ENCODE measurements at regions not wholly inside any gene's neighbourhood (a gene's known extent, or its start where the extent isn't known, plus 50 kb on each side); places are given as distances from the start of the nearest gene placed in this dataset.

- Histone ChIP-seq H3K27ac (ENCODE audit: low read depth in 2 of 2, low read length in 2 of 2) (no peak overlapping the region), H3K9ac (ENCODE audit: low read length in 3 of 3) (no peak overlapping the region), H3K36me3 (ENCODE audit: control insufficient read depth in 2 of 3, insufficient read depth in 3 of 3, low read length in 3 of 3) (no peaks in the 10 kb centered on the region), H3K4me1 (ENCODE audit: control insufficient read depth in 2 of 3, insufficient read depth in 2 of 3, low read depth in 1 of 3, low read length in 3 of 3) (no peaks in the 10 kb centered on the region), H3K27me3 (ENCODE audit: control insufficient read depth, insufficient read depth, low read length) (no peaks in the 10 kb centered on the region), H3K4me3 (ENCODE audit: low read length in 3 of 3) (no peak overlapping the region), H3K9me3 (ENCODE audit: control insufficient read depth in 2 of 3, insufficient read depth in 1 of 3, low read length in 3 of 3) (no peaks in the 10 kb centered on the region)
- DNase-seq (no peak), FAIRE-seq (no peak)
- TF ChIP-seq, protein P1, sequence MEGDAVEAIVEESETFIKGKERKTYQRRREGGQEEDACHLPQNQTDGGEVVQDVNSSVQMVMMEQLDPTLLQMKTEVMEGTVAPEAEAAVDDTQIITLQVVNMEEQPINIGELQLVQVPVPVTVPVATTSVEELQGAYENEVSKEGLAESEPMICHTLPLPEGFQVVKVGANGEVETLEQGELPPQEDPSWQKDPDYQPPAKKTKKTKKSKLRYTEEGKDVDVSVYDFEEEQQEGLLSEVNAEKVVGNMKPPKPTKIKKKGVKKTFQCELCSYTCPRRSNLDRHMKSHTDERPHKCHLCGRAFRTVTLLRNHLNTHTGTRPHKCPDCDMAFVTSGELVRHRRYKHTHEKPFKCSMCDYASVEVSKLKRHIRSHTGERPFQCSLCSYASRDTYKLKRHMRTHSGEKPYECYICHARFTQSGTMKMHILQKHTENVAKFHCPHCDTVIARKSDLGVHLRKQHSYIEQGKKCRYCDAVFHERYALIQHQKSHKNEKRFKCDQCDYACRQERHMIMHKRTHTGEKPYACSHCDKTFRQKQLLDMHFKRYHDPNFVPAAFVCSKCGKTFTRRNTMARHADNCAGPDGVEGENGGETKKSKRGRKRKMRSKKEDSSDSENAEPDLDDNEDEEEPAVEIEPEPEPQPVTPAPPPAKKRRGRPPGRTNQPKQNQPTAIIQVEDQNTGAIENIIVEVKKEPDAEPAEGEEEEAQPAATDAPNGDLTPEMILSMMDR (IDR thresholded peaks at IDR 0.05; ENCODE audit: borderline replicate concordance, extremely low read depth, insufficient read depth) = no peak
- intact Hi-C loops (cut with DNase I) = no loop called here
These were observed 2017.2 kb upstream of the TENM3 start for GRCh38 chr4:180225977-180226376.

DNA sequence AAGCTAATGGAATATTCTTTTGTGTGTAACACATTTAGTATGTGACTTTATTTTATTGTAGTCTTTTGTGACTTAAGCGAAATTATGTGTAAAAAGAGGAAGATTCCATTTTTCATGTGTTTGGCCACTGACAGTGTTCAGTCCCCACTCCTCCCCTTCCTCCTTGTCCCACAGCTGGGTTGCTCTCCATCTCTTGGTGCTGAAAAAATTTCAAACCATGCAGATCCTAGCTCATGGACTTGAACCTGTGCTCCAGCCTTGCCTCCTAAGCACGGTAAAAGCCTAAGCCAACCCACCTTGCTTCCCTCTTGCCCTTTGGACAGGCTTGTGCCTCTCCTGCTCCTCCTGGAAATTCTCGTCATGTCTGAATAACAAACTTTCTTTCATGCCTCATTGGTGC, 2008.5 kb upstream of the TENM3 start:
- DNase-seq (peak in 2 of 5 donors; percentile 24 to 41), FAIRE-seq (no peak)
- Histone ChIP-seq H3K4me3 (ENCODE audit: low read length in 3 of 3) (no peak overlapping the region), H3K4me1 (ENCODE audit: control insufficient read depth in 2 of 3, insufficient read depth in 2 of 3, low read depth in 1 of 3, low read length in 3 of 3) (no peaks in the 10 kb centered on the region), H3K9ac (ENCODE audit: low read length in 3 of 3) (no peak overlapping the region), H3K9me3 (ENCODE audit: control insufficient read depth in 2 of 3, insufficient read depth in 1 of 3, low read length in 3 of 3) (no peaks in the 10 kb centered on the region), H3K27ac (ENCODE audit: low read depth in 2 of 2, low read length in 2 of 2) (no peak overlapping the region), H3K36me3 (ENCODE audit: control insufficient read depth in 2 of 3, insufficient read depth in 3 of 3, low read length in 3 of 3) (no peaks in the 10 kb centered on the region), H3K27me3 (ENCODE audit: control insufficient read depth, insufficient read depth, low read length) (no peaks in the 10 kb centered on the region)
- TF ChIP-seq, protein P1 (IDR thresholded peaks at IDR 0.05; ENCODE audit: borderline replicate concordance, extremely low read depth, insufficient read depth) = no peak
- intact Hi-C loops (cut with DNase I) = no loop called here

- Histone ChIP-seq H3K4me1 (ENCODE audit: control insufficient read depth in 2 of 3, insufficient read depth in 2 of 3, low read depth in 1 of 3, low read length in 3 of 3) (no peaks in the 10 kb centered on the region), H3K27ac (ENCODE audit: low read depth in 2 of 2, low read length in 2 of 2) (no peak overlapping the region), H3K36me3 (ENCODE audit: control insufficient read depth in 2 of 3, insufficient read depth in 3 of 3, low read length in 3 of 3) (no peaks in the 10 kb centered on the region), H3K9ac (ENCODE audit: low read length in 3 of 3) (no peak overlapping the region), H3K4me3 (ENCODE audit: low read length in 3 of 3) (no peak overlapping the region), H3K9me3 (ENCODE audit: control insufficient read depth in 2 of 3, insufficient read depth in 1 of 3, low read length in 3 of 3) (no peaks in the 10 kb centered on the region), H3K27me3 (ENCODE audit: control insufficient read depth, insufficient read depth, low read length) (no peaks in the 10 kb centered on the region)
- intact Hi-C loops (cut with DNase I) = no loop called here
- FAIRE-seq (no peak), DNase-seq (no peak)
- TF ChIP-seq, protein P1 (IDR thresholded peaks at IDR 0.05; ENCODE audit: borderline replicate concordance, extremely low read depth, insufficient read depth) = no peak
These were observed 2002.5 kb upstream of the TENM3 start for GRCh38 chr4:180240670-180241069.

GRCh38 chr4:180253419-180253818, 1989.8 kb upstream of the TENM3 start:
- FAIRE-seq = no peak
- DNase-seq = no peak

More at GRCh38 chr4:180253419-180253818, 1989.8 kb upstream of the TENM3 start:
- Histone ChIP-seq H3K9me3 (ENCODE audit: control insufficient read depth in 2 of 3, insufficient read depth in 1 of 3, low read length in 3 of 3) (no peaks in the 10 kb centered on the region), H3K9ac (ENCODE audit: low read length in 3 of 3) (no peak overlapping the region), H3K27me3 (ENCODE audit: control insufficient read depth, insufficient read depth, low read length) (no peaks in the 10 kb centered on the region), H3K4me3 (ENCODE audit: low read length in 3 of 3) (no peak overlapping the region), H3K27ac (ENCODE audit: low read depth in 2 of 2, low read length in 2 of 2) (no peak overlapping the region), H3K4me1 (ENCODE audit: control insufficient read depth in 2 of 3, insufficient read depth in 2 of 3, low read depth in 1 of 3, low read length in 3 of 3) (no peaks in the 10 kb centered on the region), H3K36me3 (ENCODE audit: control insufficient read depth in 2 of 3, insufficient read depth in 3 of 3, low read length in 3 of 3) (no peaks in the 10 kb centered on the region)
- intact Hi-C loops (cut with DNase I) = no loop called here
- TF ChIP-seq, protein P1 (IDR thresholded peaks at IDR 0.05; ENCODE audit: borderline replicate concordance, extremely low read depth, insufficient read depth) = no peak

Data from kidney (tissue), 13 donors.